NCI-H1694 (cell line): ENCODE measurements at regions not wholly inside any gene's neighbourhood (a gene's known extent, or its start where the extent isn't known, plus 50 kb on each side); places are given as distances from the start of the nearest gene placed in this dataset.
"Not testable (repeated sequence)": the region's sequence is repeated elsewhere in the genome, so short reads cannot be mapped to it uniquely, and the experiment has no call there.

Experiments
- DNase-seq: peaks from one replicate; lab custom pipeline; 2025; lab: John Stamatoyannopoulos, UW

GRCh38 chr6:27805347-27805746, 106.8 kb downstream of the OR2B2 start:
- DNase-seq = no peak

DNA sequence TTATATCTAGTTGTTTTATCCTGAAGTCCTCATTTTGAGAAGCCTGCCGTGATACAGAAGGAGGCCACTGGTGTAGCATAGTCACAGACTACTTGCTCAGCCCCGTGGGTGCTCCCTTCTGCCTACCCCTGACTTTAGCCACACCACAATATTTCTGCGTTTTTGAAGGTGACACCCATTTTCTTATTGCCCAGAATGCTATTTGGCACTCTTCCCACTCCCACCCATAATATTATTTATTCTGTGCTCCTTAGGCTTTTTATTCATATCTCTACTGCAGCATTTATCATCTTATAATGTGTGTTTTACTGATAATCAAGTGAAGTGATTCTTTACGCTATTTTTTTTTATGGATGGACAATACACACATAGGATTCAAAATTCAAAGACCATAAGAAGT, 107.3 kb downstream of the OR2B2 start:
- no peak for DNase-seq

DNA sequence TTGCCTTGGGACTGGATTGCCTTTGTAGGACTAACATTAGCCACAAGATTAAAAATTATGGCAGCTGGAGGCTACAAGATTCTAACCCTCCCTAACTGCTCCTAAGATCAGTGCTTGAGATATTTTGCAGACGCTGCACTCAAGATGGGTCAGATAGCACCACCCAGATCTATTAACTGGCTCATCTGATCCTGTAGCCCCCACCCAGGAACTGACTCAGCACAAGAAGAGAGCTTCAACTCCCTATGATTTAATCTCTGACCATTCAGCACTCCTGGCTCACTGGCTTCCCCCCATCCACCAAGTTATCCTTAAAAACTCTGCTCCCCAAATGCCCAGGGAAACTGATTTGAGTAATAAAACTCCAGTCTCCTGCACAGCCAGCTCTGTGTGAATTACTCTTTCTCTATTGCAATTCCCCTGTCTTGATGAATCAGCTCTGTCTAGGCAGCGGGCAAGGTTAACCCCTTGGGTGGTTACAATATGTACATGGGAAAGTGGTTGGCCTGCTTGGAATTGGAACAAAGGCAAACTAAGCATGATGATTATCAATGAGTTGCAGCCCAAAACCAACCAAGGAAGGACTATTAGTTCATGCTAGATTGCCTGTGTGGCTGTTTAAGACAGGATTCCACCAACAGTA, 111.3 kb downstream of the OR2B2 start:
- no peak for DNase-seq

DNA sequence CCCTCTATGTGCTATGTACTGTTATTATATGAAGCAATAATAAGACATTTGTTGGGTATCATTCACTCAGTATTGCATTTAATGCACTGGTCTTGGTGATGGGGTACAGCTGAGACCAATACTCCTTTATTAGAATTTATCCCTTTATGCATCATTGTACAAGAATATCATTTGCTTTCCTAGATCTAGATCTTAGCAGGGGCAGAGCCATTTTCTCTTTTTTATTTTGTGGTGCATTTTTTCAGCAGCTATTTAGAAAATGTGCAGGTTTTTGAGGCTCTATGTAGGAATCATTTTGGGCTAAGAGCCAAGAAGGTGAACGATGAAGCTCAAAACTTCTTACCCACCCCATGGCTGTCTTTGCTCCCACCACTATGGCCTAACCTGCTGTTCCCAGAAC, 114.2 kb downstream of the OR2B2 start:
- no peak for DNase-seq

DNA sequence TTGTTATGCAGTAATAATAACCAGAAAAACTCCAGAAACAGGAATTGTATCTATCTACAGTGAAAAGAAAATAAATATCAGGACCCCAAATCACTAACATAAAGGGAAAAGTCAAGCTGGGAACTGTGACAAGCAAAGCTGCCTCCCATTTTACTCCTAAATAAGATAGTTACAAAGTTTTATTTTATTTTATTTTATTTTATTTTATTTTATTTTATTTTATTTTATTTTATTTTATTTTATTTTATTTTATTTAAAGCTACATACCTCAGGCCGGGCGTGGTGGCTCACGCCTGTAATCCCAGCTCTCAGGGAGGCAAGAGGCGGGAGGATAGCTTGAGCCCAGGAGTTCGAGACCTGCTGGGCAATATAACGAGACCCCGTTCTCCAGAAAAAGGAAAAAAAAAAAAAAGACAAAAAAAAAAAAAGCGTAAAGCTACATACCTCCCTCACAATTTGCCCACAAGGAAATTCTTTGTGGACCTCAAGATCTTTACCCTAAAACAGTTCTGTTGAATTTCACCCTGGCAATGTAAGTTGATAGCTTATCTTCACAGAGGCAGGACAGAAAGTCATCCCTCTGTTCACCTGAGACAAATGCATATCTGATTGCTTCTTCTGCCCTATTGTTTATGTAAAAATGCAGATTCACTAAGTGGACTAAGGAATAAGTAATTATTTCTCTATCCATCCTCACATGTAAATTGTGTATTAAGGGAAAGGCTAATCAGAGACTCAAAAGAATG, 115.3 kb downstream of the OR2B2 start:
- not testable (repeated sequence) for DNase-seq

DNA sequence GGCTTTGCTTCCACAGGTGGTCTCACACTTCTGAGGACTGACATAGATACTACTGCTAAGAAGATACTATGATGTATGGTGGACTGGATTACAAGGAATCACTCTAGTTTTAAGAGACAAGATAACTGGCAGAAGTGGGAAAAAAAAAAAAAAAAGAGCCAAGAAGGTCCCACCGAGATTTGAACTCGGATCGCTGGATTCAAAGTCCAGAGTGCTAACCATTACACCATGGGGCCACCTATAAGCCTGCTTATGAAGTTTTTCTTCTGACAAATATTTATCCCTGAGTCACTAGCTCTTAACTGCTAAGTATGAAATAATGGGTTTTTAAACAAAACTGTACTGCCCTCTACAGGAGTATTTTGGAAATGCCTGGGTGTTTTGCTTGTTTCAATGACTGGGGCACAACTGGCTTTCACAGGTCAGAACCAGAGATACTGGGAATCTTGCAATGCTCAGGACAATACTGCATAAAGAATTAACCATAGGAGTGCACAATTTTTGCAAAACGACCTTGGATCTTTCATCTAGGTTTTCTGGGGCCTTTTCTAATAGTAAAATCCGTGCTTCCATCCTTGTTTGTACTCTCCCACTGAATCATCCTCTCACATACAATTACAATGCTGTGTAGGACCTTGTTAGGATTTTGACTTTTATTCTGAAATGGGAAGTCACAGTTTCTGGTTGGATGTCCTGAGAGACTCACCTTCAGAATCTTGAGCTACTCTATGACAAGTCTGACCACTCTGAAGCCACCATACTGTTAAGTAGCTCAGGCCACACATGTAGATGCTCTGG, 116.3 kb downstream of the OR2B2 start:
- DNase-seq = peak; percentile 90

DNA sequence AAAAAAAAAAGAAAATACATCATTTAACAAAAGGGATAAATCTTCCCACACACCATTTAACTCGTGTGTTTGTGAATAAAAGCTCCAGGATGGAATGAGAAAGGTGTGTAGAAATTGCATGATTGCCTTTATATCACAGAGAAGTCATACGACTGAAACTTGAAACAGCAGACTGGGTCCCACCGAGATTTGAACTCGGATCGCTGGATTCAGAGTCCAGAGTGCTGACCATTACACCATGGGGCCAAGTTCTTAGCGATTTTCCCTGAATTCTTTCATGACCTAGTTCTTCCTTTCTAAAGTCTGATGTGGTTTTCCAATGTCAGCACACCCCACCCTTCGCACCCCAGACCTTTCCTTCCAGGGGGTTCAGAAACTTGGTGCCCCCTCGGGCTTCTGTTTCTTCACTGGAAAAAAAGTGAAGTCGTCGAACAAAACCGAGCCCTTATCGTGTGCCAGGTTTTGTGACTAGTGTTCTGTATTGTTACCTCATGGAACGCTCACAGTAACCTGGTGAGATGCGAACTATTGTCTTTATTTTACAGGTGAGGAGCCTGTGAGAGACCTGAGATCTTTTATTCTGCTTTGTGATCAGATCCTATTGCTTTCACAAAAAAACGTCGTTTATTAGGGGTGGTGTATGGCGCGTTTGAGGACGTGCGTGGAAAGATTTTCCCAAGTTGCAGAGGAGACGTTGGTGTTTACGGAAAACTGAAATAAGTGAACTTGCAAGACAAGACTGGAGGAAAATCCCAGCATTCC, 120.8 kb downstream of the OR2B2 start:
- peak; percentile 51 for DNase-seq

DNA sequence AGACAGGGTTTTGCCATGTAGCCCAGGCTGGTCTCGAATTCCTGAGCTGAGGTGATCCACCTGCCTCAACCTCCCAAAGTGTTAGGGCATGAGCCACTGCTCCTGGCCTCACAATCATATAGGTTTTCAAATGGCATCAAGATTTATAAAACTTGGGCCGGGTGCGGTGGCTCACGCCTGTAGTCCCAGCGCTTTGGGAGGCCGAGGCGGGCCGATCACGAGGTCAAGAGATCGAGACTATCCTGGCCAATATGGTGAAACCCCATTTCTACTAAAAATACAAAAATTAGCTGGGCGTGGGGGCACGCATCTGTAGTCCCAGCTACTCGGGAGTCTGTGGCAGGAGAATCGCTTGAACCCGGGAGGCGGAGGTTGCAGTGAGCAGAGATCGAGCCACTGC, 123.8 kb downstream of the OR2B2 start:
- DNase-seq = not testable (repeated sequence)

- no peak for DNase-seq
These were observed 126.1 kb downstream of the OR2B2 start for GRCh38 chr6:27786048-27786447.

- DNase-seq = no peak
These were observed 126.9 kb downstream of the OR2B2 start for GRCh38 chr6:27785294-27785693.

GRCh38 chr6:27782748-27783147, 129.4 kb downstream of the OR2B2 start:
- DNase-seq = no peak

DNA sequence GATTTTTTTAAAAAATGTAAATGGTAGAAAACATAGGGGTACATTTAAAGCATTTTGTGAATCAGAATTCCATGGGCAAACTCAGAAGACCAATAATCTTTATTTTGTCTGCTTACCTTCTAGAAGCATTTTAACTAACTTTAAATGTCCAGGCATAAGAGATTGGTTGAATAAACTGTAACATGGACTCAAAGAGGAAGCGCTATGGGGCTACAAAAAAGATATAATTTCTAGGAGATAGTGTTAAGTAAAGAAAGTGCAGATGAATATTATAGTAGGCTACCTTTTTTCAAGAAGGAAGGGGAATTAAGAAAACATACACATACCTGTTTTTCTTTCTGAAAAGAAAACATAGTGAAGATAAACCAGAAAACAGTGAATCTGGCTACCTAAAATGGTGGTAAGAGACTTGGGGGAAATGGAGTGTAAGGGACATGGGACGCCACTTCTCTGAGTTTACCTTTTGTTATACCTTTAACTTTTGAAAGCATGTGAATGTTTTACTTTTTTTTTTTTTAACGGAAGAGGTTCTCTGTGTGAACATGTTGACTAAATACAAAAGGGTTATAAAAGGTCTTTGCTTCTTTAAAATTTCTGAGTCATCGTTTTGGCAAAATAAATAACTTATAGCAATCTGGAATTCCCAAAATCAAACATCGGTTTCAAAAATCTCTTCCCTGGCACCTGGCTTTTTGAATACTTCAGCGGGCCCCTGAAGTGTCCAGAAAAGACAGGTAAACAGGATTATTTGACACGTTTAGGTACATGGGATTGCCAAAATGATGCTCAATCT, 133.4 kb downstream of the OR2B2 start:
- DNase-seq = no peak

DNA sequence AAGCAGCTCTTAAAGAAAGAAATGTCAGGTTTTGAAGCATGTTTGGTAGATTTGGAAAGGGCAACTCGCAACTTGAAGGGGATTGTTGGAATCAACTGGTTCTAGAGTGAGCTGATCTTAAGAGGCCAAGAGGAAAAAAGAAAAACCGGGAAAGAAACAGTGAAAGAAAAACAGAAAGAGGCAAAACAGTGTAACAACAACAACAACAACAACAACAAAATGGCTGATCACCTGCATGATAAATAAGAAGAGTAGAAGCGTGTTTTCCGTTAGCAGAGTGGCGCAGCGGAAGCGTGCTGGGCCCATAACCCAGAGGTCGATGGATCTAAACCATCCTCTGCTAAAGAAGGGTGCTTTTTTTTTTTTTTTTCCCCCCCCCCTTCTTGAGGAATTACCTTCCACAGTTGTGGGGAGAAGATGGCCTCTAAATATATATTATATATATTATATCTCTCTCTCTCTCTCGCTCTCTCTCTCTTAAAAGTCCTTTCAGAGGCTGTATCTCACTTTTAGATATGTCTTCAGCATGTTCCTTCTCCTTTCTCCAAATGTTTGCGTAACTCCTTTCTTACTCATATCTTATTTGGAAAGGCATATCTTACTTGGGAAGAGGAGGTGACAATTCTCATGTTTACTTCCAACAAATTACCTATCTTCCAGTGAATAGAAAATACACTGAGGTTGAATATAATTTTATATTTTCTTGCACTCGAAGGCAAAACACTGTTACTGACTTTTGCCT, 134.4 kb downstream of the OR2B2 start:
- no peak for DNase-seq

GRCh38 chr6:27777126-27777525, 135.1 kb downstream of the OR2B2 start:
- DNase-seq = no peak

DNA sequence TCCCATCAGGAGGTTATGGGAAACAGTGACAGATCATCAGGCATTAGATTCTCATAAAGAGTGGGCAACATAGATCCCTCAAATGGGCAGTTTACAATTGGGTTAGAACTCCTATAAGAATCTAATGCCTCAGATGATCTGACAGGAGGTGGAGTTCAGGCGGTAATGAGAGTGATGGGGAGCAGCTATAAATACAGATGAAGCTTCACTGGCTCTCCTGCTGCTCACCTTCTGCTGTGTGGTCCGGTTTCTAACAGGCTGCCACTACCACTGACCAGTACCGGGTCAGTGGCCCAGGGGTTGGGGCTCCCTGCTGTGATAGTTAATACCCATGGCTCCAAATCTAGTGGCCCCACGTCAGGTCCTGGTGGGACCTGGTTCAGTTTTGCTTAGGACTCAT, 135.7 kb downstream of the OR2B2 start:
- DNase-seq = no peak

GRCh38 chr6:27775796-27776184, 136.4 kb downstream of the OR2B2 start:
- DNase-seq = no peak

- DNase-seq = not testable (repeated sequence)
These were observed 136.9 kb downstream of the OR2B2 start for GRCh38 chr6:27775138-27775795.

DNA sequence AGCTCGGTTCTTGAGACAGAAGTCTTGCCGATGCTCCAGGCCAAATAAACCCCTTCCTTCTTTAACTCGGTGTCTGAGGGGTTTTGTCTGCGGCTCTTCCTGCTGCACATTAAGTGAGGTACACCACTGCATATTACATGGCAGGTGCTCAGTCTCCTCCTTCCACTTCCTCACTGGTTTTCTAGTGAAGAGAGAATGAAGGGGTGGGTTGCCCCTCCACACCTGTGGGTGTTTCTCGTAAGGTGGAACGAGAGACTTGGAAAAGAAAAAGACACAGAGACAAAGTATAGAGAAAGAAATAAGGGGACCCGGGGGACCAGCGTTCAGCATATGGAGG, 138.0 kb downstream of the OR2B2 start:
- DNase-seq = not testable (repeated sequence)

DNA sequence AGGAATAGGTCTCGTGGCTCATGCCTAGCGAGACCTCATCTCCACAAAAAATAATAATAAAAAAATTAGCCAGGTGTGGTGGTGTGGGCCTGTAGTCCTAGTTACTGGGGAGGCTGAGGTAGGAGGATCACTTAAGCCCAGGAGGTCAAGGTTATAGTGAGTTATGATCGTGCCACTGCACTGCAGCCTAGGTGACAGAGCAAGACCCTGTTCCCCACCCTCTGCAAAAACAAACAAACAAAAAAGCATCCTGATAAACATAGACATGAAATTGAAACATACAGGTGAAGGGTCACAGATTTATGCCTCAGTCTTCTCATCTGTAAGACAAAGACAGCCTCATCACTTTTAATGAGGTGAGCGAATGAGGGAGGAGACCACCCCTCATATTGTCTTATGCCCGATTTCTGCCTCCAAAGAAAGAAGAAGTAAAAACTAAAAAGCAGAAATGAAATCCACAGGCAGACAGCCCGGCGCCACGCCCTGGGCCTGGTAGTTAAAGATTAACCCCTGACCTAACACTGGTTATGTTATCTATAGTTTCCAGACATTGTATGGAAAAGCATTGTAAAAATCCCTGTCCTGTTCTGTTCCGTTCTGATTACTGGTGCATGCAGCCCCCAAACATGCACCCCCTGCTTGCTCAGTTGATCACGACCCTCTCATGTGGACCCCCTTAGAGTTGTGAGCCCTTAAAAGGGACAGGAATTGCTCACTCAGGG, 138.5 kb downstream of the OR2B2 start:
- DNase-seq = not testable (repeated sequence)
